Hematopoietic multipotent progenitor cell treated with erythropoietin and hydrocortisone succinate and interleukin-3 and kit ligand, for 17 days (in vitro differentiated cells): ENCODE measurements at regions not wholly inside any gene's neighbourhood (a gene's known extent, or its start where the extent isn't known, plus 50 kb on each side); places are given as distances from the start of the nearest gene placed in this dataset.

ENCODE experiments used
- DNase-seq: peaks from one replicate; pipeline ENCODE4 v3.0.0-alpha.2; 2015; ENCODE audit warnings: low spot score

DNA sequence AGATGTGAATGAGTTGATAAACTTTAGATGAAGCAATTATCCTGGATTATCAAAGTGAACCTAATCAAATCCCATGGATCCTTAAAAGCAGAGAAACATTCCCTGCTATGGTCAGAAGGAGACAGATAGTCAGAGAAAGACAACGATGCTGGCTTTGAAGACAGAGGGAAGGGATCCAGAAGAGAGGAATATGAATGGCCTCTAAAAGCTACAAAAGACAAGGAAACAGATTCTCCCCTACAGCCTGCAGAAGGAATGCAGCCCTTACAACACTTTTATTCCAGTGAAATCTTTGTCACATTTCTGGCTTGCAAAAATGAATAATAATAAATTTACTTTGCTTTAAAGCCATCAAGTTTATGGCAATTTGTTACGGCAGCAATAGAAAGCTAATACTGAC, 1164.2 kb downstream of the PCDH17 start:
- no peak for DNase-seq

DNA sequence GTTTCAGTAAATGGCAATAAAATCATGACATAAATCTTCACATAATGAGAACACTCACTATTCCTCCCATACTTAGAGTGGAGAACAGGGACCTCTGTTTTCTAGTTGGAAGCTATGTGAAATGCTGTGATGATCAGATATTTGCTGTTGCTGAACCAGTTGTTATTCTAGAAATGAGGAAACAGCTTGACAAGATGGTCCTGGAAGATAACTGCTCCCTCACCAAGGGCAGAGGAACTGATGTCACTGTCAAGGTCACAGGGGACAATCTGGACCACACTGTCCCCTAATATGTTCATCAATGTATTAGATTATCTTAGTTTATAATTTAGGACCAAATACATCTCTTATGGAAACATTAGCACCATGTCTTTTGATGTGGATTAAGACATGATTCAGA, 1173.3 kb downstream of the PCDH17 start:
- no peak for DNase-seq

DNA sequence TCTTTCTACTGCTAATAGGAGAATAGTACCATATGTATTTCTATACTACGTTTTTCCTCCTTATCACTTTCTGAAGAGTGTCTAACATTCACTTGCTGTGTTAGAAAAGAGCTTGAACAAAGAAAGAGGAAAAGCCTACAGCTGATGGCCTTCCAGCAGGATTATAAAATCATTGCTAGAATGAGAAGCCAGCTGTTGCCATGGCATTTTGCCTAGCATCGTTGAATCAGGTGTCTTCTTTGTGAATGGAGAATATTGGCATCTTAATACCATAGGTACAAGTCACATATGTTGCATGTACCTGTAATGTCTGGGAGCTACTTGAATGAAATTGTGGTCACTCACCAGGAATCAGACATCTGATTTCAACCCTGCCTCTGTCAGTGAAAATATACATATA, 1174.9 kb downstream of the PCDH17 start:
- DNase-seq, result no peak

DNA sequence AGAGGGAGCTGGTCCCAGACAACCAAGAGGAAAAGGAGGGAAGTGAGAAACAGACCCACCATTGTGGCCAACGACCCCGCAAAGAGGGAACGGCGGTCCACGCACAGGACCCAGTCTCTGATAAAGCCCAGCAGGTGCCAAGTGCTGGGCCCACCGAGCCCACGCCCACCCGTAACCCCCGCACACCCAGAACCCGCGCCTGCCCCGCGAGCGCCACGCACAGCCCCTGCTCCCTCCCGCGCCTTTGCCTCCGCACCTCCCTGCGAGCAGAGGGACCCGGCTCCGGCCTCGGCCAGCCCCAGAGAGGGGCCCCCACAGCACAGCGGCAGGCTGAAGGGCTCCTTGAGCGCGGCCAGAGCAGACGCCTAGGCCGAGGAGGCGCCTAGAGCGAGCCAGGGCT, 1192.2 kb downstream of the PCDH17 start:
- no peak for DNase-seq

DNA sequence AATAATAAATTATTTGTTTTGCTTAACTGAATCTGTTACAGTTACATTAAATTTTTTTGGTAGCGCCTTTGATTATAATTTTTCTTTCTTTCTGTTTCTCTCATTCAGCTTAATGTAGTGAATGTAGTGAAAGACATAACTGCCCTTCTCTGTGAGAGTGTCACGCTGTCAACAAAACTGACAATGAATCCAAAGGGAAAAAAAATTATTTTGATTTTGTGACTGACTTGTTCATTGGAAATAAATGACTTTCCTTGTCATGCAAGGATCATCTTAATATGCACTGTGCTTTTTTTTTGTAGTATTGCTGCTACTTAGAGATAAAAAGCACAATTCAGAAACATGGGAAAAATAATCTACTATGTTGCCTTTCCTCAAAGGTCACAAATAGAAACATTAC, 1196.4 kb downstream of the PCDH17 start:
- DNase-seq, result no peak

DNA sequence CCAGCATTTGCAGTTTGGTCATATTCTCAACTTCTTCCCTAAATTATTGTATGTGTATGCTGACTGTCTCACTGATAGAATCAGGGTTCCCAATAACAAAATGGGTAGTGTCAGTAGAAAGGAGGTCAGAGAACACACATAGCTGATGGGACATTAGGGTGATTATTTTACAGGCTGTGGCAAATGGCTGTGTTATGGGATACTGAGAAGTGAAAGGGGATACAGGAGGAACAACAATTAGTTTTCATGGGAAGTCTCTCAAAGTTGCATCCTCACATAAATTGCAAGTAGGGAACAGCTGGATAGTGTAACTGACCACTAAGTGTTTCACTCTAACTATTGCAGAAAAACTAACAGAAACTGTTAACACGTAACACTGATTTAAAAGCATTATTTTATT, 1199.3 kb downstream of the PCDH17 start:
- no peak for DNase-seq

DNA sequence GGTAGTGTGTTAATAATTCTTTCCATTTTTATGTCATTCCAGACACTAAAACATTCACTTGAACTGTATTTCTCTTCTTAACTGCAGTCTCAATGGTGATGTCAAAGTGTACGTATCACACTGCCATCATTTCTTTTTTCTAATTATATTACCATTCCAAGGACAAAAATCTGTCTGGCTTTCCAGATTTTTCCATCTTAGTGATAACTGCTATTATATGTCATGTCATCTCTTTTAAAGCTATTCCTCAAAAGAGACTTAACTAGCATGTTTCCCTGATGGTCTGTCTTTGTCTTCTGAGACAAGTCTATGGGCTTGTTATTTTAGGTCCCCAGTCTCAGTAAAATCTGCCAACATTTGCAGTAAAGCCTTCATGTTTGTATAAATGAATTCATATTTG, 1207.1 kb downstream of the PCDH17 start:
- no peak for DNase-seq

DNA sequence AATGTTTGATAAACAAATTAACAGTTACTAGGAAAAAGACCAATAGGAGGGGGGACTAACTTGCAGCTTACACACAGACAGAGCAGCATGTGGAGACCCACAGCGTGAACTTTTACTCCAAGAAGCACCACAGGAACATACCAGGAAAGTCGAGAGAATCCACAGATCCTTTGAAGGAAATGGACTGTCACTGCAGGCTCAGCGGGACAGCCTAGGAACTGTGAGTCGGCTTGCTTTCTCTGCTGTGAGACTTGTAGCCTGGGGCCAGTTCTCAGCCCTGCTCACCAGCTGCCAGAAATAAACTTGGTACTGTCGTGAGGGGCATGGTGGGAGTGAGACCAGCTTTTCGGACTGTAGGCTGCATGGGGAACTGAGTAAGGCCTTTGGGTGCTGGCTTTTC, 1211.5 kb downstream of the PCDH17 start:
- DNase-seq, result no peak

DNA sequence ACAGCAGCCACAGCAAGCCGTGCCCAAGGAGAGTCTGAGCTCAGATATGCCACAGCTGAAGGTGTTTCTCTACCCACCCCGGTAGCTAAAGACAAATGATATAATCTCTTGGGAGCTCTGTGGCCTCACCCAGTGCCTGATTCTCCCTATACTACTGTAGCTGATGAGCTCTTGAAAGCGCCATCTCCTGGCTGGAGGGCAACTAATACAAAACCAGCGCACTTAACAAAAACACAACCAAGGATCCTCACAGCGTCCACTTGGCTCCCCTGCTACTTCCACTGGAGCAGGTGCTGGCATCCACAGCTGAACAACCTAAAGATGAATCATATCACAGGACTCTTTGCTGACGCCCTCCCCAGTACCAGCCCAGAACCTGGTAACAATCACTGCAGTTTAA, 1212.0 kb downstream of the PCDH17 start:
- no peak for DNase-seq

DNA sequence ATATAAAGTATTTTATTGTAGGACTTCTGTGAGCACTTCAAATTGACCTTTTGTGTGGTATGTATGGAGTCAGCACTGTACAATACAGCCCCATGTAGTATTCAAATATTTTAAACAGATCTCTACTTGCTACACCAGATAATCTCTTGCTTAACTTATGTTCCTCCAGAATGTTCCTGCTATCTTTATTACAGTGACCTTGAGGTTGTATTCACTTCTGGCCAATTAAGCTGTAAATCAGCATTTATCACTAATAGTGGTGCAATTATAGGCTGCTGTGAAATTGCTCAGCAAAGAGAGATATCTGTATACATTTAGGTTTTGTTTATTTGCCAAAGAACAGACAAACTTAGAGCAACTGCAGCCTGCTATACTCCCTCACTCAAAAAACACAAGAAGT, 1218.6 kb downstream of the PCDH17 start:
- DNase-seq, result no peak

DNA sequence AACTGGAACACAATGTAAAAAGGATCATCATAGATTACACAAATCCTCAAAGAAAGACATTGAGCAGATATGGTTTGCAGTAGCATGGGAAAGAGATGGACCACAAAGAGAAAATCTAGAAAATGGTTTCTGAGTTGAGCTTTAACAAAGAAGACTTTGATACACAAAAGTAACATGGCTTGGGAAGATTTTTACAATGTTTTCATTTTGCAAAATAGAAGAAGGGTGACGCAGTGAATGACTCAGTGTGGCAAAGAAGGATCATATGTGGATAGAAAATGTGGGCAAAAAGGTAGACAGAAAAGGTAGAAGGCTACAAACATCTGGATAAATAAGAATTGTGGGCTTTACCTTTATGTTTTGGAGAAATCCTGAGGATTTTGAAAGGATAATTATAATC, 1220.5 kb downstream of the PCDH17 start:
- DNase-seq, result no peak

DNA sequence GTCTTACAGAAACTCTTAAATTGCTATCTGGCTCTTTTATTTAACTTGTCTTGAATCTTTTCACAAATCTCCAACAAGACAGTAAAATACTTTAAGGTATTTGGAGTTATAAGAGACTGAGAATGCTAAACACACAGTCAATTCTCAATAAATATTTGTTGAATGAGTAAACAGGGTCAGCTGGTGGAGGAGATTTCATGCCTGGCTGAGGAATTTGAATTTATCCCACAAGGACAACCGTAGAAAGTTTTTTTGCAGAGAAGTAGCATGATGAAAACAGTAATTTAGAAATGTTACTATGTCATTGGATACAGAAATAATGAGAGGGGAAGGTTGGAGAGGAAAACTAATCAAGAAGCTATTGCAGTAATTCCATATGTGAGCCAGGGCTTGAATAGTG, 1223.7 kb downstream of the PCDH17 start:
- no peak for DNase-seq

DNA sequence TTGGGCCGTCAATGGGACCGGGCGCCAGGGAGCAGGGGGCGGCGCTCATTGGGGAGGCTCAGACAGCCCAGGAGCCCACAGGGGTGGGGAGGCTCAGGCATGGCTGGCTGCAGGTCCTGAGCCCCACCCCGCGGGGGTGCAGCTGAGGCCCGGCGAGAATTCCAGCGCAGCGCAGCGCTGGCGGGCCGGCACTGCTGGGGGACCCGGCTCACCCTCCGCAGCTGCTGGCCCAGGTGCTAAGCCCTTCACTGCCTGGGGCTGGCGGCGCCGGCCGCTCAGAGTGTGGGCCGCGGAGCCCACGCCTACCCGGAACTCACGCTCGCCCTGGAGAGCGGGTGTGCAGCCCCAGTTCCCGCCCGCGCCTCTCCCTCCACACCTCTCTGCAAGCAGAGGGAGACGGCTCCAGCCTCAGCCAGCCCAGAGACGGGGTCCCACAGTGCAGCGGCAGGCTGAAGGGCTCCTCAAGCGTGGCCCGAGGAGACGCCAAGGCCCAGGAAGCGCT, 1227.4 kb downstream of the PCDH17 start:
- no peak for DNase-seq

DNA sequence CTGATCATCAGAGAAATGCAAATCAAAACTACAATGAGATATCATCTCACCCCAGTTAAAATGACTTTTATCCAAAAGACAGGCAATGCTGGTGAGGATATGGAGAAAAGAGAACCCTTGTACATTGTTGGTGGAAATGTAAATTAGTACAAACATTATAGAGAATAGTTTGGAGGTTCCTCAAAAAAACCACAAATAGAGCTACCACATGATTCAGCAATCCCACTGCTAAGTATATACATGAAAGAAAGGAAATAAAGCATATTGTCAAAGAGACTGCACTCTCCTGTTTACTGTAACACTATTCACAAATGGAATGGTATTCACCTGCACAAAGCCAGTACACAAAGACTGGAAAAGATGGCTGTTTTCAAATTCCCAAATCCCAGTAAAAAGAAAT, 1233.7 kb downstream of the PCDH17 start:
- DNase-seq, result no peak

DNA sequence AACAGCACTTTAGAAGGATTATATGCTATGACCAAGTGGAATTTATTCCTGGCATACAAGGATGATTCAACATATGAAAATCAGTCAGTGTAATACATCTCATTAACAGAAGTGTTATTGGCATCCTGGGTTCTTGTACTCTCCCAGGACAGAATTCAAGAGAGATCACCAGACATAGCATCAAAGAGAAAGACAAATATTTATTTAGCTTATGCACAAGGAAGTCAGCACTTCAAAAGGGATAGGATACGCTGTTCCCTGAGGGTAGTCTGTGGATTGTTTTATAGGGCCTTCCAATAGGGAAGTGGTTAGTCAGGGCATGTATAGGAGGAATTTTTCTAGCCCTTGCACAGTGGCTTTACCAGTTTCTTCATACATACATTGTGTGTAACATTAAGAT, 1238.0 kb downstream of the PCDH17 start:
- no peak for DNase-seq

DNA sequence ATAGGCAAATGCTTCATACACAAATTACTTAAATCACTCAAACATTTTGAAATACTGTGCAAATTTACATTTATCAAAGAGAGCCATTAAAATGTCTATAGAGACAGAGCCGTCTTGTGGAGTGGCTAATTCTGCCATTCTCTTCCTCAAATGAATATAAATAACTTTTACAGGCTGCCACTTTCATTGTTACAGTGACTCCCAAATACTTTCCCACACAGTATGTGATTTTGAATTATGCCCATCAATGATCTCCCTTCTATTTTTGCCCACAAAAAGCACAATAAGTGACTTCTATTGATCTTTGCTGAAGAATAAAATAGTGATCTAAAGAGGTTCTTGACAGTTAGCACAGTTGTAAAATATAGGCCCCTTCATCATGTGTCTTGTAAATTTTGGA, 1244.9 kb downstream of the PCDH17 start:
- DNase-seq, result no peak

DNA sequence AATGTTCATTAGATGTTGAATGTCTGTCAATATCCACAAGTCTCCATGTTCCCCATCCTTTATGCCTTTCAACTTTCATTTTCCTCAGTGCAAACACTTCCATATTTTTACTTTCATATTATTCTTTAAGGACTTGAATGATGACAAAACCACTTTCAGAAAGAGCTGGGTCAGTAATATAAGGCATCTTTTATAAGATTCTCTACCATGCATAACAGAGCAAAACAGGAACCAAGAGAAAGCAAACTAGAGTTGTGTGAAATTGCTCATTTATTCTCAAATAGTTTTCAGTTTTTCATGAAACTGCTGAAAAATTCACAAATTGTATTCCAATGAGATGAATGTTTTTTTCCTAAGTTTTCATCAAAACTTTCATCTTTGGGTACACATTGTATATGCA, 1247.6 kb downstream of the PCDH17 start:
- DNase-seq, result no peak

DNA sequence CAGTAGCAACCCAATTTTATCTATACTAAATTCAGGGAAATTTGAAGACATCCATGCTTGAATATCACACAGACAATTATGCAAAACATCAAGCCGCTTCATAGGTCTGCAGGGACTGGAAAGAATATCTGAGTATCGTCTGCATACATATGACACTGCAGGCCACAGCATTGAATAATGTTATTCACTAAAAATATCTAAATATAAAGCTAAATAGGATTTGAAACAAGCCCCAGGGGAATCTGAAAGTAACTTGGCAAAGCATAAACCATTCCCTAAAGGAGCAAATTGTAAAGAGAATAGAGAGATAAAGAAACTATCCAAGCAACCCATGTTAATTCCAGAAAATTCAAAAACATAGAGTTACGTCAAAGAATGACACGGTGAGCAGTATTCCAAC, 1251.0 kb downstream of the PCDH17 start:
- no peak for DNase-seq

DNA sequence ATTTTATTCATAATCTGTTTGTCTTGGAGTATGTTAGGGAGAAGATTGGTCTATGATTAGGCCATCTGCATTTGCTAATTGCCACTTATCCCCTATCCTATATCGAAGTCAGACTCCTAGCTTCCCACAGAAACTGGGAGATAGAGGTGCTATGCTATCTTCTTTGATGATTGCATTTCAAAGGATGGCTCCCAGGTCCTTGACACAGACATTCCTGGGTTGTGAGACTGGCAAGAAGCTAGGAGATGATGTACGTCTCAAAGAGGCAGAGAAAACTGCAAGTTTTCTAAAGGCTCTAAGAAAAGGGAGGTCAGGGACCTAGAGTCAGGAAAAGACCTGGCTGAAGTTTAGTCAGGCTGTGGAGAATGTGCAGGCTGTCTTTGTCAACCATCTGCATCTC, 1251.9 kb downstream of the PCDH17 start:
- no peak for DNase-seq

DNA sequence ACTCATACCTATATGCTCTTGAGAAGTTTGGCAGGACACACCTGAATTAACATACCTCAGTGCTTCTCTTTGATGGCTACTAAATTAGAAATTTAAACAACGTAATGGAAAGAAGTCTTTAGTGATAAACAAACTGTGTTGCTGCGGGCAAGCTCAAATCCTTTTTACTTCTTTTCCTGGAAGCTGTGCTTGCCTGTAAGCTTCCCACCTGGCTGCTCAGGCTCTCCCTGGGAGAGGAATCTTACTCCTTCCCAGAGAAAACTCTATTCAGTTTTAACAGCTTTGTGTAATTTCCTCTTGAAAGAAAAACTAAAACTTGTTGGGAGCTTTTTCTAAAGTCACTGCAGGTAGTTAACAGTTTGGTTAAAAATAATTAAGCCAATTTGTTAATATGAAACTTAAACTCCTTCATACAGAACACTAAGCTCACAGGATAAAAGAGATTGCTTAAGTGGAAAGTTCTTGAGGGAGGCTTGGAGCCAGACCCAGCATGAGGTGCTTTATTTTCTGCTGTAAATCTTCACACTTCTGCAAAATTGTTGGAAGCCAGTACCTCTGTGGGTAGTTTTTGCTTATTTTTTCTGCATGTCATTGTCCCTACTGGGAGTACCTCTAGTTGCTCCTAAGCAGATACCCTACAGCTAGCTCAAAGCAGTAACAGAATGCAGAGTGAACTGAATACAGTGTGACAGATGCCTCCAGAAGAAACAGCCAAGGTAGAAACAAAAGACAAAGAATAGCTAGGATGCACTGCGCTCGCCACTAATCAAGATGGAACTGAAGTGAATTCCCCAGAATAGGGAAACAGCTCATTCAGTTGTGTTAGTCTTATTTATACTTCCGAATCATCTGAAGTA, 1253.0 kb downstream of the PCDH17 start:
- no peak for DNase-seq

DNA sequence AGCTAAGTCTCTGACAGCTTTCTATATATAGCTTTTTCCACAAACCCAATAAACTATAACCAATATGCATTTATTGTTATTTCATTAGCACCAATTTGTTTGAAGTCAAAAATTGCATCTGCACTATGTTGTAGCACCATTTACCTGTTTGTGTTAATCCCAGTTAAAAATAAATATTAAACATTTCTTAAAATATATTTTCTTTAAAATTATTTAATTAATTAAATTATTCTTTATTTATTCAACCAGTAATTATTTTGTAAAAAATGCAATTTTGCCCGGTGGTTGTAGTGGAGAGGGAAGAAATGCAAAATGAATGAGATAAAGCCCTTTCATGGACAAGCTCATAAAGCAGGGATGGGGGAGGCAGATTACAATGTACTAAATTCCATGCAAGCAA, 1257.9 kb downstream of the PCDH17 start:
- no peak for DNase-seq

DNA sequence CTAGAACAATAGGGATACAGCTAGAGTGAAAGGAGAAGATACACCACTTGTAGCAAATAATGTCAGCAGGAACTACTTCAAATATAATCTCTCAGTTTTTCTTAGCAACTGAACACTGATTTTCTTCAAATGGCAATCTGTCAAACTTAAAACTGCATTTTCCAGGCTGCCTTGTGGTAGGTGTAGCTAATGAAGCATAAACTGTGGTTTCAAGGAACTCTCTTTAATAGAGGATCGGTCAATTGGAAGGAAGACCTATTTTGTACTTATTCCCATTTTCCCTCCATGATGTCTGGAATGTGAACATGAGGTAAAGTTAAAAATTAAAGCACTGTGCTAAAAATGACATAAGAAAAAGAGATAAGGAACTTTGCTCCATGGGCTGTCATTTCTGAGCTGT, 1261.9 kb downstream of the PCDH17 start:
- DNase-seq, result no peak

DNA sequence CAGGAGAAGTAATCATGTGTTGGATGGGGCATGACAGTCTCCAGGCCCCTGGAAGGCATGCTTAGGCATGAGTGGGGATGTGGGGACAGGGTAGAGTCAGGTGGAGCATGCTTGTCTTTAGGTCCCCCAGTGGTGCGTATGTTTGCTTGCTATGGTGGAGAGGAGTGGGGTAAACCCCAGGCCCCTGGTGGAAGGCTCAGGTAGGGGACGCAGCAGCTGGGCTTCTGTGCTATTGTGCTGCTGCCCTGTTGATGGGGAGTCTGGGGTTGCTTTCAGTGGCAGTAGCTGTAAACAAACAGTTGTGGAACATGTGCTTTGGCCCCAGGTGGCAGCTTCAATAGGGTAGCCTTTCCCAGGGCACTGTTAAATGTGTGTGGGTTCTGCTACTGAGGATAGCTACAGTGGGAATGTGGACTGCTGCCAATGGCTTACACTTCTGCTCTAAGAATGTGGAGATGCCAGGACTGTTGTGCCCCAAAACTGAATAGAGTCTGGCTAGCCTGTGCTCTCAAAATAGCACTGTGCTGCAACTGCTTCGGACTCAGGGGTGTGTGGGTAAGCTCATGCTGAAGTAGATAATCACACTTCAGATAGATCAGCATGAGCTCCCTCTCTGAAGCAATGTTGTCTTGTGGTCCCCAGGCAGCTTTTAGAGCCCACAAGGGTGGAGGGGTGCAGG, 1257.3 kb downstream of the DIAPH3 start:
- no peak for DNase-seq

DNA sequence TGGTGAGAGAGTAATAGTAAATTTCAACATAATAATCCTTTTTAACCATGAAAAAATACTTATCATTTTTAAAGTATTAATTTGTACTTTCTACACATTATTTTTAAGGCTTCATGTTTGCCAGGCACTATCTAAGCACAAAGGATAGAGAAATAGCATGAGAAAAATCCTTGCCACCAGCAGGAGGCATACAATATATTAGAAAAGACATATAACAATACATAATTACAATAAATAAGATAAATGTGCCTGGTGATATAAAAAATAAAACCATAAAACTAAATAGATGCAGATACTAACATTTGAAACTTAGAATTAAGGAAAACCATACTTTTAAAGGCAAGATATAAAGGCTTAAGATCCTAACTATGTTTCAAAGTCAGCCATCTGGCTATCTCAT, 1256.4 kb downstream of the DIAPH3 start:
- DNase-seq, result no peak
